ENCODE measurements at regions not wholly inside any gene's neighbourhood (a gene's known extent, or its start where the extent isn't known, plus 50 kb on each side); places are given as distances from the start of the nearest gene placed in this dataset.

DNA sequence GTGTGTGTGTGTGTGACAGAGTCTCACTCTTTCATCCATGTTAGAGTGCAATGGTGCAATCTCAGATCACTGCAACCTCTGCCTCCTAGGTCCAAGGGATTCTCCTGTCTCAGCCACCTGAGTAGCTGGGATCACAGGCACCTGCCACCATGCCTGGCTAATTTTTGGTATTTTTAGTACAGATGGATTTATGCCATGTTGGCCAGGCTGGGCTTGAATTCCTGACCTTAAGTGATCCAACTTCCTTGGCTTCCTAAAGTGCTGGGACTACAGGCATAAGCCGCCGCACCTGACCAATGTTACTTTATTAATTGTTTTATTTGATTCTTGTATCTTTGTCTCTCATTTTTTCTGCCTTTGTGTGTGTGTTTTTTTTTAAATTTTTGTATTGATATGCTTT is 89.6 kb downstream of the ZNF486 start:
- TF ChIP-seq CTCF (IDR thresholded peaks at IDR 0.05; ENCODE audit: borderline replicate concordance, extremely low read depth, low read length, poor library complexity, severe bottlenecking), result no peak
- no peak for TF ChIP-seq EZH2 (IDR thresholded peaks at IDR 0.05; ENCODE audit: borderline replicate concordance, low read depth, low read length, severe bottlenecking)

Measured in DND-41 (cell line).